Neutrophil (primary cell): ENCODE measurements at regions not wholly inside any gene's neighbourhood (a gene's known extent, or its start where the extent isn't known, plus 50 kb on each side); places are given as distances from the start of the nearest gene placed in this dataset.
A peak's percentile ranks its signal among the peaks of the same experiment; 100 is the strongest.
"Not testable (repeated sequence)": the region's sequence is repeated elsewhere in the genome, so short reads cannot be mapped to it uniquely, and the experiment has no call there.

Experiments used
- H3K27ac ChIP-seq: fragments of 200-600 bp; sonication (generic); 2 replicates; pipeline ENCODE4 v1.5.1; 2016; ENCODE audit warnings: mild to moderate bottlenecking, moderate library complexity
- H3K27me3 ChIP-seq: fragments of 200-600 bp; sonication (generic); 2 replicates; pipeline ENCODE4 v1.6.0; 2016; ENCODE audit warnings: mild to moderate bottlenecking
- H3K36me3 ChIP-seq: fragments of 200-600 bp; sonication (generic); 2 replicates; pipeline ENCODE4 v1.5.1; 2017
- H3K4me1 ChIP-seq, 2 experiments: fragments of 200-600 bp in 1 of 2; sonication (generic) in 1 of 2; 1 replicate in 1 of 2; 2 replicates in 1 of 2; pipeline versions ENCODE4 v1.5.1 to v1.6.1; 2013 to 2016; ENCODE audit warnings: low read depth in 1 of 2, low read length in 1 of 2, mild to moderate bottlenecking in 1 of 2, moderate library complexity in 1 of 2; ENCODE audit not compliant: control insufficient read depth in 1 of 2, insufficient read depth in 1 of 2
- H3K4me3 ChIP-seq, 2 experiments: fragments of 200-600 bp in 1 of 2; sonication (generic) in 1 of 2; 1 replicate in 1 of 2; 2 replicates in 1 of 2; pipeline ENCODE4 v1.5.1; 2013 to 2016; ENCODE audit warnings: low read depth in 1 of 2, low read length in 1 of 2, mild to moderate bottlenecking in 1 of 2, moderate library complexity in 1 of 2
- H3K9me3 ChIP-seq: fragments of 200-600 bp; sonication (generic); 2 replicates; pipeline ENCODE4 v1.5.1; 2016
- TF ChIP-seq, protein P1 (sequence below): fragments of 200-600 bp; sonication (generic); IDR thresholded peaks from 2 replicates; pipeline ENCODE4 v1.5.1; 2016; ENCODE audit warnings: antibody characterized with exemption

DNA sequence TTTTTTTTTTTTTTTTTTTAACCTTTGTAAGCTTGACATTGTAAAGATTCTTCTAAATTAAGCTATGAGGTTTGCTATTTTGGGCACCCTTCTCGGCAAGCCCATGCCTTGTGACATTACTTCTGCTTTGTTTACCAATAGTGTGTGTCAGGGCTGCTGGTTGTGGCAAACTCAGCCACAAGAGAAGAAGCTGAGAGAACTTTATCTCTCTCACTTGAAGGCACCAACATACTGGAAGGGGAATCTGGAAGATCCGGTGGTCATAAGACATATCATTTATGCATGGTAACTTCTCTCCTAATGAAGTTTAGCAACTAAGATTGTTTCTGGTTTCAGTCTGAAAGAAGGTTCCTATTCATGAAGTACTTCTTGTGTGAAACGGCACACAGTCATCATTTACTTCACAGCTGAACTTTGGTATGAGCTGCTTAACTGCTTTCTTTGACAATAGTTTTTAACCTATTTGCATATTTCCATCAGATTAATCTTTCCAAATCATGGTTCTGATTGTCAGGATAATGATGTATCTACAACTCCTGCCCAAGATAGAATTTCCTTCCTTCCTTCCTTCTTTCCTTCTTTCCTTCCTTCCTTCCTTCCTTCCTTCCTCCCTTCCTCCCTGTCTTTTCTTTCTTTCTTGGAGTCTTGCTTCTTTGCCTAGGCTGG is 189.3 kb downstream of the NFKBIZ start:
- H3K27ac ChIP-seq, result no peak overlapping the region
- TF ChIP-seq, protein P1, sequence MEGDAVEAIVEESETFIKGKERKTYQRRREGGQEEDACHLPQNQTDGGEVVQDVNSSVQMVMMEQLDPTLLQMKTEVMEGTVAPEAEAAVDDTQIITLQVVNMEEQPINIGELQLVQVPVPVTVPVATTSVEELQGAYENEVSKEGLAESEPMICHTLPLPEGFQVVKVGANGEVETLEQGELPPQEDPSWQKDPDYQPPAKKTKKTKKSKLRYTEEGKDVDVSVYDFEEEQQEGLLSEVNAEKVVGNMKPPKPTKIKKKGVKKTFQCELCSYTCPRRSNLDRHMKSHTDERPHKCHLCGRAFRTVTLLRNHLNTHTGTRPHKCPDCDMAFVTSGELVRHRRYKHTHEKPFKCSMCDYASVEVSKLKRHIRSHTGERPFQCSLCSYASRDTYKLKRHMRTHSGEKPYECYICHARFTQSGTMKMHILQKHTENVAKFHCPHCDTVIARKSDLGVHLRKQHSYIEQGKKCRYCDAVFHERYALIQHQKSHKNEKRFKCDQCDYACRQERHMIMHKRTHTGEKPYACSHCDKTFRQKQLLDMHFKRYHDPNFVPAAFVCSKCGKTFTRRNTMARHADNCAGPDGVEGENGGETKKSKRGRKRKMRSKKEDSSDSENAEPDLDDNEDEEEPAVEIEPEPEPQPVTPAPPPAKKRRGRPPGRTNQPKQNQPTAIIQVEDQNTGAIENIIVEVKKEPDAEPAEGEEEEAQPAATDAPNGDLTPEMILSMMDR, result no peak
- H3K4me1 ChIP-seq, result no peaks in the 10 kb centered on the region
- H3K9me3 ChIP-seq, result no peaks in the 10 kb centered on the region
- H3K27me3 ChIP-seq, result no peaks in the 10 kb centered on the region
- H3K36me3 ChIP-seq, result no peaks in the 10 kb centered on the region
- no peak overlapping the region for H3K4me3 ChIP-seq

DNA sequence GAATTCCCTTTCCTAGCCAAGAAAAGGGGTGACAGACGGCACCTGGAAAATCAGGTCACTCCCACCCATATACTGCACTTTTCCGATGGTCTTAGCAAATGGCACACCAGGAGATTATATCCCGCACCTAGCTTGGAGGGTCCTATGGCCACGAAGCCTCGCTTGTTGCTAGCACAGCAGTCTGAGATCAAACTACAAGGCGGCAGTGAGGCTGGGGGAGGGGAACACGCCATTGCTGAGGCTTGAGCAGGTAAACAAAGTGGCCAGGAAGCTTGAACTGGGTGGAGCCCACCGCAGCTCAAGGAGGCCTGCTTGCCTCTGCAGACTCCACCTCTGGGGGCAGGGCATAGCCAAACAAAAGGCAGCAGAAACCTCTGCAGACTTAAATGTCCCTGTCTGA is 190.8 kb downstream of the NFKBIZ start:
- not testable (repeated sequence) for H3K27me3 ChIP-seq, H3K4me1 ChIP-seq, H3K36me3 ChIP-seq, H3K4me3 ChIP-seq, H3K27ac ChIP-seq, H3K9me3 ChIP-seq

DNA sequence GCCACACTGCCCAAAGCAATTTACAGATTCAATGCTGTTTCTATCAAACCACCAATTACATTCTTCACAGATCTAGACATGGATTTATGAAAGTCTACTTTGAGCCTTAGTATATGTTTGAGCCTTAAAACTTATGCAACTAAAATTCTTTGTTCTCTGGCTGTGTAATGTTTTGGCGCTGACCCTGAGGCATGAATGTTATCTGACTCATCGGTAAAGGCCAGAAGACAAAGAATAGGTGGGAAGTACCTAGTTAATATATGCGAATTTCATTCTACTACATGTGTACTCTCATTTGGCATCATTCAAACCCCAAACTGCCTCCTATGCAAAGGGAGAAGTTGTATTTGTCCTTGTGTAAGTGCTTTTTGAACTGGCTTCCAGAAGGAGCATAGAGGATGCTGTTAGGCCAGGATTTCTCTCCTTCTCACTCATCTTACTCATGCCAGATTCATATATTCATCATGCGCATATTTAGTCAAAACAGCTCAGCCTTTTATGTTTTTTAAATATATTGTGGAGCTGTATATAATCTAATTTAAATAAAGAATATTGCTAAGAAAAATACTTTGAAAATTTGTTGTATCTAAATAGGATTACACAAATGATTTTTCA is 204.2 kb downstream of the NFKBIZ start:
- TF ChIP-seq, protein P1, result no peak
- H3K4me1 ChIP-seq, result peaks cover 0 to 26% of the 10 kb centered on the region in 2 experiments
- no peaks in the 10 kb centered on the region for H3K36me3 ChIP-seq
- H3K4me3 ChIP-seq, result no peak overlapping the region
- no peak overlapping the region for H3K27ac ChIP-seq
- peaks cover 6% of the 10 kb centered on the region for H3K9me3 ChIP-seq
- no peaks in the 10 kb centered on the region for H3K27me3 ChIP-seq

DNA sequence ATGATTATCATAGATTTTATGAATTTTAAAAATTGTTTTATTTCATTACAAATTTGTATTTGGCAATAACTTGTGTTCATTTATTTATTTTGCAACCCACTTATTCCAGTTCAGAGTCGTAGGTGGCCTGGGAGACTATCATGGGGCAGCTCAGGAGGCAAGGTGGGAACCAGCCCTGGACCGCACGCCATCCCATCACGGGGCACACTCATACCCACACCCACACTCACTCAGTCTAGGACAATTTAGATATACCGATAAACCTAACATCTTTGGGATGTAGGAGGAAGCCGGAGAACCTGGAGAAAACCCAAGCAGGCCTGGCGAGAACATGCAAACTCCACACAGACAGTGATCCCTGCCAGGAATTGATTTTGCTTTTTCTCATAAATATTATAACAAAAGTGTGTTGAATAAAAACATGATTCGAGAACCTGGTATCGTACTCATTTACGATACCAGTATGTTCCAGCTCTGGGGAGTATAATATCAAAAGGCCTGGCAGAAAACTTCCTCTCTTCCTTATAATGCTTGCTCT is 205.3 kb downstream of the NFKBIZ start:
- no peaks in the 10 kb centered on the region for H3K9me3 ChIP-seq
- no peaks in the 10 kb centered on the region for H3K27me3 ChIP-seq
- H3K4me1 ChIP-seq, result peaks cover 0 to 27% of the 10 kb centered on the region in 2 experiments
- no peak overlapping the region for H3K4me3 ChIP-seq
- no peak overlapping the region for H3K27ac ChIP-seq
- TF ChIP-seq, protein P1, result no peak
- no peaks in the 10 kb centered on the region for H3K36me3 ChIP-seq

DNA sequence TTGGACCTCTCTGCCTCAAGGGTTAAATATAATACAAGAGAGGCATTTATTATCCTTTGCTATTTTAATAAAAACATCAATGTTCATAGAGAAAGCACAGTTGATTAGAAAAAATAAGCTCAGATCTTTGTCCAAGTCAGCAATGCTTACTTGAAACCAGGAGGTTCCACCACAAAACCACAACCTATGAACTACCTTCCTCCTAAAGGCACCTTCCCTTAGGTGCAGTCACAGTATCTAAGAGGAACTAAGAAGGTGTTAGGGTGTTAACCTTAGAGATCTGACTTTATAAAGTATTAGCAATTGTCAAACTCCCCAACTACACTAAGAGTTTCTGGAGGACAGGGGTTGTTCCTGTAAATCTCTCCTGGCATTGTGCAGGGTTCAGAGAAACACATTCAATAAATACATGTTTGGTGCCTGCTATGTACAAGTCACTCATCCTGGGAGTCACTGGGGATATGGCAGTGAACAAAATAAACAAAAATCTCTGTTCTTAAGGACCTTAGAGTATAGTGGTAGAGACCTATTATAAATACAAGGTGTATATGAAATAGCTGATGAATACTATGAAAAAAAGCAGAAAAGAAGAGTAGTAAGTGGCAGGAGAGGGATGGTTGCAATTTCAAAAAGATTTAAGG is 208.6 kb downstream of the NFKBIZ start:
- Histone ChIP-seq H3K27me3 (no peaks in the 10 kb centered on the region), H3K4me3 (no peak overlapping the region), H3K27ac (peak overlapping the region; percentile 15), H3K36me3 (no peaks in the 10 kb centered on the region), H3K9me3 (no peaks in the 10 kb centered on the region), H3K4me1 (peaks cover 0 to 27% of the 10 kb centered on the region in 2 experiments)
- TF ChIP-seq, protein P1, result no peak
